Right atrium auricular region (tissue), 2 donors: ENCODE measurements at regions not wholly inside any gene's neighbourhood (a gene's known extent, or its start where the extent isn't known, plus 50 kb on each side); places are given as distances from the start of the nearest gene placed in this dataset.

ENCODE experiments used
- DNase-seq: peaks from one replicate; pipeline ENCODE4 v3.0.0-alpha.2; 2019; ENCODE audit warnings: low spot score
- H3K27ac ChIP-seq, 2 donors: fragments of 200-600 bp; sonication (generic); 1 replicate in 1 of 2; 2 replicates in 1 of 2; pipeline ENCODE4 v1.5.1; 2016 to 2019
- H3K27me3 ChIP-seq, 2 donors: fragments of 200-600 bp; sonication (generic); one replicate each; pipeline versions ENCODE4 v1.5.1 to v1.6.0; 2017 to 2019
- H3K36me3 ChIP-seq: fragments of 200-600 bp; sonication (generic); one replicate; pipeline ENCODE4 v1.5.1; 2016
- H3K4me1 ChIP-seq, 2 donors: fragments of 200-600 bp; sonication (generic); one replicate each; pipeline versions ENCODE4 v1.5.1 to v1.6.0; 2017 to 2019
- H3K4me3 ChIP-seq, 2 donors: fragments of 200-600 bp; sonication (generic); 1 replicate in 1 of 2; 2 replicates in 1 of 2; pipeline ENCODE4 v1.5.1; 2017 to 2019; ENCODE audit warnings: mild to moderate bottlenecking in 1 of 2, moderate library complexity in 1 of 2
- H3K9me3 ChIP-seq, 2 donors: fragments of 200-600 bp; sonication (generic); one replicate each; pipeline ENCODE4 v1.5.1; 2019
- CTCF ChIP-seq, 2 donors: fragments of 200-600 bp; sonication (generic); IDR thresholded peaks; one replicate each; pipeline ENCODE4 v1.5.1; 2019; ENCODE audit warnings: antibody characterized with exemption in 2 of 2

- DNase-seq = no peak
- Histone ChIP-seq H3K4me1 (peaks cover 0 to 10% of the 10 kb centered on the region in 2 donors), H3K4me3 (no peak overlapping the region), H3K9me3 (no peaks in the 10 kb centered on the region), H3K27me3 (no peaks in the 10 kb centered on the region), H3K36me3 (no peaks in the 10 kb centered on the region), H3K27ac (no peak overlapping the region)
- TF ChIP-seq CTCF (IDR thresholded peaks at IDR 0.05) = no peak
Measured at GRCh38 chr2:64289737-64290136, 145.5 kb upstream of the PELI1 start.

- no peak for DNase-seq
Measured at GRCh38 chr2:64291181-64291580, 147.0 kb upstream of the PELI1 start.

GRCh38 chr2:64295326-64296139, 151.3 kb upstream of the PELI1 start:
- H3K27ac ChIP-seq = no peak overlapping the region
- H3K9me3 ChIP-seq = no peaks in the 10 kb centered on the region
- DNase-seq = no peak
- H3K4me3 ChIP-seq = no peak overlapping the region
- H3K27me3 ChIP-seq = no peaks in the 10 kb centered on the region
- H3K4me1 ChIP-seq = no peaks in the 10 kb centered on the region
- no peak for TF ChIP-seq CTCF (IDR thresholded peaks at IDR 0.05)
- H3K36me3 ChIP-seq = no peaks in the 10 kb centered on the region

More at GRCh38 chr2:64291181-64291580, 147.0 kb upstream of the PELI1 start:
- H3K27ac ChIP-seq = no peak overlapping the region
- H3K4me3 ChIP-seq = no peak overlapping the region
- no peaks in the 10 kb centered on the region for H3K27me3 ChIP-seq
- H3K4me1 ChIP-seq = peaks cover 0 to 10% of the 10 kb centered on the region in 2 donors
- no peaks in the 10 kb centered on the region for H3K36me3 ChIP-seq
- no peaks in the 10 kb centered on the region for H3K9me3 ChIP-seq
- no peak for TF ChIP-seq CTCF (IDR thresholded peaks at IDR 0.05)

- H3K27ac ChIP-seq = no peak overlapping the region
- DNase-seq = no peak
- no peak for TF ChIP-seq CTCF (IDR thresholded peaks at IDR 0.05)
- H3K4me1 ChIP-seq = no peaks in the 10 kb centered on the region
- no peaks in the 10 kb centered on the region for H3K27me3 ChIP-seq
- no peak overlapping the region for H3K4me3 ChIP-seq
- no peaks in the 10 kb centered on the region for H3K36me3 ChIP-seq
- no peaks in the 10 kb centered on the region for H3K9me3 ChIP-seq
Measured at GRCh38 chr2:64296140-64296480, 151.9 kb upstream of the PELI1 start.

- Histone ChIP-seq H3K4me1 (no peaks in the 10 kb centered on the region), H3K4me3 (no peak overlapping the region), H3K27ac (no peak overlapping the region), H3K36me3 (no peaks in the 10 kb centered on the region), H3K27me3 (no peaks in the 10 kb centered on the region), H3K9me3 (no peaks in the 10 kb centered on the region)
- no peak for TF ChIP-seq CTCF (IDR thresholded peaks at IDR 0.05)
- DNase-seq = no peak
Measured at GRCh38 chr2:64296695-64297346, 152.6 kb upstream of the PELI1 start.
